ENCODE measurements at regions not wholly inside any gene's neighbourhood (a gene's known extent, or its start where the extent isn't known, plus 50 kb on each side); places are given as distances from the start of the nearest gene placed in this dataset.

- CTCF ChIA-PET = interaction anchor here (1.2 kb wide), 1 partner anchor 55 kb away, joined by 3 read pairs; no protein-coding TSS in a partner anchor
- no peak overlapping the region for H3K4me3 ChIP-seq (ENCODE audit: low read depth, low read length)
- TF ChIP-seq YY1 (tag by site-specific recombination; IDR thresholded peaks at IDR 0.05) = no peak
- no peak for TF ChIP-seq BCL11A (tag by site-specific recombination; IDR thresholded peaks at IDR 0.05; ENCODE audit: low read depth)
- TF ChIP-seq PRDM2 (tag by site-specific recombination; IDR thresholded peaks at IDR 0.05; ENCODE audit: borderline replicate concordance) = no peak
- TF ChIP-seq ZNF175 (tag by site-specific recombination; IDR thresholded peaks at IDR 0.05) = no peak
- no peak for TF ChIP-seq ZNF585B (tag by site-specific recombination; IDR thresholded peaks at IDR 0.05)
- TF ChIP-seq PRDM1 (tag by site-specific recombination; IDR thresholded peaks at IDR 0.05) = no peak
- no peak for TF ChIP-seq SCRT1 (tag by site-specific recombination; IDR thresholded peaks at IDR 0.05; ENCODE audit: borderline replicate concordance)
- TF ChIP-seq ZNF792 (tag by site-specific recombination; IDR thresholded peaks at IDR 0.05) = no peak
- no peak for TF ChIP-seq GLIS1 (tag by site-specific recombination; IDR thresholded peaks at IDR 0.05)
- TF ChIP-seq ZNF311 (tag by site-specific recombination; IDR thresholded peaks at IDR 0.05; ENCODE audit: borderline replicate concordance) = no peak
- no peak for TF ChIP-seq ZSCAN4 (tag by site-specific recombination; IDR thresholded peaks at IDR 0.05)
- no peak for TF ChIP-seq ZBTB49 (tag by site-specific recombination; IDR thresholded peaks at IDR 0.05; ENCODE audit: low read depth)
- H3K36me3 ChIP-seq (ENCODE audit: control insufficient read depth in 2 of 2, insufficient read depth in 1 of 2, low read length in 2 of 2) = no peaks in the 10 kb centered on the region
- H3K9me3 ChIP-seq (ENCODE audit: control insufficient read depth, insufficient read depth, low read depth, low read length) = no peaks in the 10 kb centered on the region; the same call in 1 of the 2 replicates
- H3K27ac ChIP-seq (ENCODE audit: extremely low read depth, low read depth, low read length) = no peak overlapping the region
- no peaks in the 10 kb centered on the region for H3K4me1 ChIP-seq (ENCODE audit: control insufficient read depth, insufficient read depth, low read length)
- POLR2A ChIA-PET = no interaction called here
These were observed 706.7 kb downstream of the NTRK3 start for GRCh38 chr15:87549860-87550259.

- POLR2A ChIA-PET = no interaction called here
- H3K36me3 ChIP-seq (ENCODE audit: control insufficient read depth in 2 of 2, insufficient read depth in 1 of 2, low read length in 2 of 2) = no peaks in the 10 kb centered on the region
- no peak overlapping the region for H3K27ac ChIP-seq (ENCODE audit: extremely low read depth, low read depth, low read length)
- no peaks in the 10 kb centered on the region for H3K4me1 ChIP-seq (ENCODE audit: control insufficient read depth, insufficient read depth, low read length)
- H3K9me3 ChIP-seq (ENCODE audit: control insufficient read depth, insufficient read depth, low read depth, low read length) = no peaks in the 10 kb centered on the region
- CTCF ChIA-PET = interaction anchor here (0.6 kb wide), 1 partner anchor 52 kb away, joined by 3 read pairs; no protein-coding TSS in a partner anchor
- TF ChIP-seq MZF1 (tag by site-specific recombination; IDR thresholded peaks at IDR 0.05; ENCODE audit: borderline replicate concordance) = no peak
- TF ChIP-seq SP7 (tag by site-specific recombination; IDR thresholded peaks at IDR 0.05) = no peak
- TF ChIP-seq ZNF24 (tag by site-specific recombination; IDR thresholded peaks at IDR 0.05) = no peak
- no peak for TF ChIP-seq PRDM6 (tag by site-specific recombination; IDR thresholded peaks at IDR 0.05)
- no peak for TF ChIP-seq TRIM28 (IDR thresholded peaks at IDR 0.05; ENCODE audit: borderline replicate concordance, low read length)
- no peak for TF ChIP-seq ZNF175 (tag by site-specific recombination; IDR thresholded peaks at IDR 0.05)
- TF ChIP-seq PRDM1 (tag by site-specific recombination; IDR thresholded peaks at IDR 0.05) = no peak
- TF ChIP-seq PRDM10 (tag by site-specific recombination; IDR thresholded peaks at IDR 0.05) = no peak
- TF ChIP-seq GLI4 (tag by site-specific recombination; IDR thresholded peaks at IDR 0.05) = no peak
- TF ChIP-seq ZNF501 (tag by site-specific recombination; IDR thresholded peaks at IDR 0.05) = no peak
- TF ChIP-seq BCL11B (tag by site-specific recombination; IDR thresholded peaks at IDR 0.05; ENCODE audit: low read depth) = no peak
- H3K4me3 ChIP-seq (ENCODE audit: low read depth, low read length) = no peak overlapping the region
These were observed 707.2 kb downstream of the NTRK3 start for GRCh38 chr15:87549296-87549695.
